Upper lobe of left lung (tissue), 4 donors: ENCODE measurements at regions not wholly inside any gene's neighbourhood (a gene's known extent, or its start where the extent isn't known, plus 50 kb on each side); places are given as distances from the start of the nearest gene placed in this dataset.

Source experiments
- EP300 ChIP-seq, 4 donors: sonication (generic); formaldehyde crosslinking; IDR thresholded peaks; one replicate each; pipeline ENCODE4 v1.5.1; 2017; ENCODE audit warnings: antibody characterized with exemption in 4 of 4, control low read depth in 2 of 4
- POLR2A ChIP-seq, 4 donors: fragments of 450-650 bp; IDR thresholded peaks; one replicate each; pipeline ENCODE4 v1.5.1; 2016 to 2017; ENCODE audit warnings: antibody characterized with exemption in 4 of 4, mild to moderate bottlenecking in 2 of 4
- TF ChIP-seq, protein P1 (sequence below), 6 experiments: fragments of 450-650 bp in 4 of 6; fragments of 200-600 bp in 2 of 6; sonication (generic) in 2 of 6; IDR thresholded peaks; one replicate each; pipeline ENCODE4 v1.5.1; 2016 to 2019; ENCODE audit warnings: antibody characterized with exemption in 6 of 6

GRCh38 chrX:69045616-69046345 is 119.5 kb downstream of the PJA1 start:
- TF ChIP-seq POLR2A (IDR thresholded peaks at IDR 0.05) (no peak), EP300 (IDR thresholded peaks at IDR 0.05) (no peak)
- TF ChIP-seq, protein P1, sequence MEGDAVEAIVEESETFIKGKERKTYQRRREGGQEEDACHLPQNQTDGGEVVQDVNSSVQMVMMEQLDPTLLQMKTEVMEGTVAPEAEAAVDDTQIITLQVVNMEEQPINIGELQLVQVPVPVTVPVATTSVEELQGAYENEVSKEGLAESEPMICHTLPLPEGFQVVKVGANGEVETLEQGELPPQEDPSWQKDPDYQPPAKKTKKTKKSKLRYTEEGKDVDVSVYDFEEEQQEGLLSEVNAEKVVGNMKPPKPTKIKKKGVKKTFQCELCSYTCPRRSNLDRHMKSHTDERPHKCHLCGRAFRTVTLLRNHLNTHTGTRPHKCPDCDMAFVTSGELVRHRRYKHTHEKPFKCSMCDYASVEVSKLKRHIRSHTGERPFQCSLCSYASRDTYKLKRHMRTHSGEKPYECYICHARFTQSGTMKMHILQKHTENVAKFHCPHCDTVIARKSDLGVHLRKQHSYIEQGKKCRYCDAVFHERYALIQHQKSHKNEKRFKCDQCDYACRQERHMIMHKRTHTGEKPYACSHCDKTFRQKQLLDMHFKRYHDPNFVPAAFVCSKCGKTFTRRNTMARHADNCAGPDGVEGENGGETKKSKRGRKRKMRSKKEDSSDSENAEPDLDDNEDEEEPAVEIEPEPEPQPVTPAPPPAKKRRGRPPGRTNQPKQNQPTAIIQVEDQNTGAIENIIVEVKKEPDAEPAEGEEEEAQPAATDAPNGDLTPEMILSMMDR (IDR thresholded peaks at IDR 0.05): no peak
